ENCODE measurements at regions not wholly inside any gene's neighbourhood (a gene's known extent, or its start where the extent isn't known, plus 50 kb on each side); places are given as distances from the start of the nearest gene placed in this dataset.

GRCh38 chr4:160826339-160826679, 1337.5 kb downstream of the FSTL5 start (continued):
- no peak for TF ChIP-seq FOXP4 (CRISPR knock-in tag; IDR thresholded peaks at IDR 0.05)
- no peak for TF ChIP-seq OVOL2 (CRISPR knock-in tag; IDR thresholded peaks at IDR 0.05; ENCODE audit: borderline replicate concordance)

GRCh38 chr4:160831165-160831922, 1332.5 kb downstream of the FSTL5 start:
- CTCF ChIA-PET = no interaction called here
- no peak overlapping the region for H3K4me3 Mint-ChIP-seq
- TF ChIP-seq NR1H2 (CRISPR knock-in tag; IDR thresholded peaks at IDR 0.05) = no peak
- H3K36me3 Mint-ChIP-seq = no peaks in the 10 kb centered on the region
- H3K27me3 Mint-ChIP-seq (ENCODE audit: low read depth) = no peaks in the 10 kb centered on the region
- H3K4me1 Mint-ChIP-seq = peaks cover 15% of the 10 kb centered on the region
- ATAC-seq (no peak), DNase-seq (ENCODE audit: low spot score) (no peak)
- POLR2A ChIA-PET = interaction anchor here (0.7 kb wide), 1 partner anchor 61 kb away, joined by 4 read pairs; no protein-coding TSS in a partner anchor
- H3K9me3 Mint-ChIP-seq = no peaks in the 10 kb centered on the region
- no peak overlapping the region for H3K27ac Mint-ChIP-seq

GRCh38 chr4:160835789-160836188, 1328.0 kb downstream of the FSTL5 start:
- no peaks in the 10 kb centered on the region for H3K9me3 Mint-ChIP-seq
- no peak overlapping the region for H3K4me3 Mint-ChIP-seq
- ATAC-seq (peak; percentile 100), DNase-seq (ENCODE audit: low spot score) (peak; percentile 67)
- ChIA-PET CTCF (no interaction called here), POLR2A (no interaction called here)
- H3K27me3 Mint-ChIP-seq (ENCODE audit: low read depth) = no peaks in the 10 kb centered on the region
- TF ChIP-seq USF2 (CRISPR knock-in tag; IDR thresholded peaks at IDR 0.05) (no peak), MXD4 (CRISPR knock-in tag; IDR thresholded peaks at IDR 0.05; ENCODE audit: borderline replicate concordance) (no peak), MAX (CRISPR knock-in tag; IDR thresholded peaks at IDR 0.05) (no peak), AR (CRISPR knock-in tag; IDR thresholded peaks at IDR 0.05) (no peak), PREB (CRISPR knock-in tag; IDR thresholded peaks at IDR 0.05; ENCODE audit: borderline replicate concordance) (no peak), SMAD4 (CRISPR knock-in tag; IDR thresholded peaks at IDR 0.05) (no peak)
- H3K4me1 Mint-ChIP-seq = peaks cover 20% of the 10 kb centered on the region
- H3K27ac Mint-ChIP-seq = peak overlapping the region; percentile 78; the same call in 1 of the 2 replicates
- no peaks in the 10 kb centered on the region for H3K36me3 Mint-ChIP-seq

GRCh38 chr4:160836431-160836830, 1327.4 kb downstream of the FSTL5 start:
- POLR2A ChIA-PET = no interaction called here
- no peak for DNase-seq (ENCODE audit: low spot score)
- CTCF ChIA-PET = no interaction called here
- Mint-ChIP-seq H3K27ac (no peak overlapping the region), H3K4me1 (peaks cover 20% of the 10 kb centered on the region), H3K4me3 (no peak overlapping the region), H3K9me3 (no peaks in the 10 kb centered on the region), H3K36me3 (no peaks in the 10 kb centered on the region), H3K27me3 (ENCODE audit: low read depth) (no peaks in the 10 kb centered on the region)
- ATAC-seq = no peak
- TF ChIP-seq EMX1 (CRISPR knock-in tag; IDR thresholded peaks at IDR 0.05) = no peak
- no peak for TF ChIP-seq ZNF512 (CRISPR knock-in tag; IDR thresholded peaks at IDR 0.05; ENCODE audit: borderline replicate concordance)
- TF ChIP-seq JUN (CRISPR knock-in tag; IDR thresholded peaks at IDR 0.05) = no peak
- no peak for TF ChIP-seq USF2 (CRISPR knock-in tag; IDR thresholded peaks at IDR 0.05)
- no peak for TF ChIP-seq ARID4B (CRISPR knock-in tag; IDR thresholded peaks at IDR 0.05; ENCODE audit: borderline replicate concordance)
- TF ChIP-seq RELA (CRISPR knock-in tag; IDR thresholded peaks at IDR 0.05; ENCODE audit: borderline replicate concordance) = no peak

Data from WTC11 (cell line).